ENCODE measurements at regions not wholly inside any gene's neighbourhood (a gene's known extent, or its start where the extent isn't known, plus 50 kb on each side); places are given as distances from the start of the nearest gene placed in this dataset.

- H3K9me3 ChIP-seq (ENCODE audit: control insufficient read depth in 1 of 2, insufficient read depth in 1 of 2, low read length in 2 of 2): no peaks in the 10 kb centered on the region
- H3K4me3 Mint-ChIP-seq: no peak overlapping the region
- H3K27ac ChIP-seq (ENCODE audit: low read depth in 1 of 2, low read length in 2 of 2): no peak overlapping the region
- no peaks in the 10 kb centered on the region for H3K36me3 ChIP-seq (ENCODE audit: insufficient read depth, low read length)
- no peak for TF ChIP-seq CTCF (IDR thresholded peaks at IDR 0.05)
- CTCF ChIA-PET: no interaction called here
- no peaks in the 10 kb centered on the region for H3K4me1 Mint-ChIP-seq (ENCODE audit: low read depth)
- H3K4me3 ChIP-seq (ENCODE audit: low read length): no peak overlapping the region
- H3K36me3 Mint-ChIP-seq (ENCODE audit: low read depth): no peaks in the 10 kb centered on the region
- H3K9me3 Mint-ChIP-seq: no peaks in the 10 kb centered on the region
- H3K27me3 Mint-ChIP-seq: no peaks in the 10 kb centered on the region
- no peak overlapping the region for H3K27ac Mint-ChIP-seq
- H3K4me1 ChIP-seq (ENCODE audit: insufficient read depth, low read length): no peaks in the 10 kb centered on the region
- H3K27me3 ChIP-seq (ENCODE audit: control insufficient read depth in 1 of 2, insufficient read depth in 2 of 2, low read length in 2 of 2): no peaks in the 10 kb centered on the region
- POLR2A ChIA-PET: no interaction called here
- ATAC-seq (ENCODE audit: poor library complexity) (no peak), DNase-seq (no peak)
- intact Hi-C loops (cut with DNase I, micrococcal nuclease): loop anchor here in 1 of 2 experiments (5.0 to 10.0 kb wide), 3 partner anchors 212 to 479 kb away; partner anchors contain the start of gene PIR
These were observed 119.3 kb upstream of the AP1S2 start for GRCh38 chrX:15973946-15974345.

DNA sequence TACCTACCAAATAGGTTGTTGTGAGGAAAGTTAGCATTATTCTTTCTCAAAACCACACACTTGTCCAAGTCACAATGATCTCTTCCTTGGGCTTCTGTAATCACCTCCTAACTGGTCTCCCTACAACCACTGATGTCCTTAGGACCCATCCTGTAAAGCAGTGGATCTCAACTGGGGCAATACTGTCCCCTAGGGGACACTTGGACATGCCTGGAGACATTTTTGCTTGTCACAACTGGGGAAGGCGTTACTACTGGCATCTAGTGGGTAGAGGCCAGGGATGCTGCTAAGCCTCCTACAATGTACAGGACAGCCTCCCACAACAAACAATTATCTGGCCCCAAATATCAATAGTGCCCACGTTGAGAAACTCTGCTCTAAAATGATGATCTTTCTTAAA lies 118.7 kb upstream of the AP1S2 start:
- intact Hi-C loops (cut with DNase I, micrococcal nuclease): loop anchor here in 1 of 2 experiments (5.0 to 10.0 kb wide), 3 partner anchors 211 to 478 kb away; partner anchors contain the start of gene PIR
- Histone ChIP-seq H3K4me3 (ENCODE audit: low read length) (no peak overlapping the region), H3K27me3 (ENCODE audit: control insufficient read depth in 1 of 2, insufficient read depth in 2 of 2, low read length in 2 of 2) (no peaks in the 10 kb centered on the region), H3K27ac (ENCODE audit: low read depth in 1 of 2, low read length in 2 of 2) (no peak overlapping the region), H3K4me1 (ENCODE audit: insufficient read depth, low read length) (no peaks in the 10 kb centered on the region), H3K36me3 (ENCODE audit: insufficient read depth, low read length) (no peaks in the 10 kb centered on the region), H3K9me3 (ENCODE audit: control insufficient read depth in 1 of 2, insufficient read depth in 1 of 2, low read length in 2 of 2) (no peaks in the 10 kb centered on the region)
- TF ChIP-seq CTCF (IDR thresholded peaks at IDR 0.05): no peak
- H3K4me1 Mint-ChIP-seq (ENCODE audit: low read depth): no peaks in the 10 kb centered on the region
- no peak overlapping the region for H3K4me3 Mint-ChIP-seq
- H3K27ac Mint-ChIP-seq: no peak overlapping the region
- DNase-seq (peak in 5 of 14 experiments; percentile 1 to 35 (median 25)), ATAC-seq (ENCODE audit: poor library complexity) (peak; percentile 44)
- no peaks in the 10 kb centered on the region for H3K36me3 Mint-ChIP-seq (ENCODE audit: low read depth)
- ChIA-PET CTCF (no interaction called here), POLR2A (no interaction called here)
- no peaks in the 10 kb centered on the region for H3K27me3 Mint-ChIP-seq
- no peaks in the 10 kb centered on the region for H3K9me3 Mint-ChIP-seq

DNA sequence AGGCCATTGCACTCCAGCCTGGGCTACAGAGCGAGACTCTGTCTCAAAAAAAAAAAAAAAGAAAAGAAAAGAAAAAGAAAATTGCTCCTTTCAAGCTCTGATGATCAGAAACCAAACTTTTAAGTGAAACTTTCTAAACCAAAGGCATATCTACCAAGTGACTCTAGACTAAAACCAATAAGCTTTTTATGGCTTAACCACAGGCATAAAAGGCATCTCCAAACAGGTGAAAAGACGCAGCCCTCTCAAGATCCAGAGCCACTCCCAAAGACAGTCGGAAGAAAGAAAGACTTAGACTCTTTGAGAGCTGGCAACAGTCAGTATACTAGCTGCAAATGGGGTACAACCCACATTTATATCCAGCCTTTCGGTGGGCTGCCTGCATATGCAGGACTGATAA lies 117.1 kb upstream of the AP1S2 start:
- no peak for TF ChIP-seq CTCF (IDR thresholded peaks at IDR 0.05)
- no peaks in the 10 kb centered on the region for H3K9me3 Mint-ChIP-seq
- no peak for DNase-seq
- no peaks in the 10 kb centered on the region for H3K4me1 ChIP-seq (ENCODE audit: insufficient read depth, low read length)
- no peaks in the 10 kb centered on the region for H3K27me3 ChIP-seq (ENCODE audit: control insufficient read depth in 1 of 2, insufficient read depth in 2 of 2, low read length in 2 of 2)
- no peaks in the 10 kb centered on the region for H3K27me3 Mint-ChIP-seq
- H3K27ac Mint-ChIP-seq: no peak overlapping the region
- H3K36me3 ChIP-seq (ENCODE audit: insufficient read depth, low read length): no peaks in the 10 kb centered on the region
- H3K4me3 Mint-ChIP-seq: no peak overlapping the region
- H3K9me3 ChIP-seq (ENCODE audit: control insufficient read depth in 1 of 2, insufficient read depth in 1 of 2, low read length in 2 of 2): no peaks in the 10 kb centered on the region
- ChIA-PET CTCF (no interaction called here), POLR2A (no interaction called here)
- no peaks in the 10 kb centered on the region for H3K4me1 Mint-ChIP-seq (ENCODE audit: low read depth)
- no peak overlapping the region for H3K27ac ChIP-seq (ENCODE audit: low read depth in 1 of 2, low read length in 2 of 2)
- H3K36me3 Mint-ChIP-seq (ENCODE audit: low read depth): no peaks in the 10 kb centered on the region
- intact Hi-C loops (cut with DNase I, micrococcal nuclease): loop anchor here in 1 of 2 experiments (5.0 to 10.0 kb wide), 3 partner anchors 209 to 477 kb away; partner anchors contain the start of gene PIR
- no peak for ATAC-seq (ENCODE audit: poor library complexity)
- H3K4me3 ChIP-seq (ENCODE audit: low read length): no peak overlapping the region
